Activated CD8-positive, alpha-beta memory T cell treated with anti-CD3 and anti-CD28 coated beads for 48 hours (primary cell): ENCODE measurements at regions not wholly inside any gene's neighbourhood (a gene's known extent, or its start where the extent isn't known, plus 50 kb on each side); places are given as distances from the start of the nearest gene placed in this dataset.
"Not testable (repeated sequence)": the region's sequence is repeated elsewhere in the genome, so short reads cannot be mapped to it uniquely, and the experiment has no call there.

Experiments
- DNase-seq, 3 experiments: peaks; one replicate each; pipeline ENCODE4 v3.0.0-alpha.2; 2020; ENCODE audit warnings: low read depth in 2 of 3, low spot score in 2 of 3

DNA sequence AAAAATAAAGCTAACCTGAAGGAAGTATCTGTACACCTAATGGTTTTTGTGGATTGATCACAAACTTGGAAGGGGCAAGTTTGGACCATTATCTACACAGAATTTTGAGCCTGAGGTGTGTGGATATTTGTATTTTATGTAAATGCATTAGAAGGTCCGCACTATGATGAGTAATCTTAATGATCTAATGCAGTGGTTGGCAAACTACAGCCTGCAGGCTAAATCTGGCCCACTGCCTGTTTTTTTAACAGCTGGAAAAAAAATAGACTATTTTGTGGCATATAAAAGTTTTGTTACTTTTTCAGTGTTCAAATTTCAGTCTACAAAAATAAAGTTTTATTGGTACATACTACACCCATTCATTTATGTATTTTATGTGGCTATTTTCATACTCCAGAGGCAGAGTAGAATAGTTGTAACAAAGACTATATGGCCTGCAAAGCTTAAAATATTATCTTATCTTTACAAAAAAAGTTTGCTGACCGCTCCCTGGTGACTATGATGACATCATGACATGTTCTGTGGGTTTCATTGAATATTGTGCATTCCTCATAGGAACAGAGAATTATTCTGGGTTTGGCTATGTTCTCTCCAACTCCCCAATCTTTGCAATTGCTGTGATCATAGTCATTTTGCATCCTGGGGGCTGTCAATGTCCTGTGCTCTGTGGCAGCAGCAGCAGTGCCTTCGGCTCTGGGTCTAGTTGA lies 962.6 kb upstream of the FBXO33 start:
- no peak for DNase-seq

DNA sequence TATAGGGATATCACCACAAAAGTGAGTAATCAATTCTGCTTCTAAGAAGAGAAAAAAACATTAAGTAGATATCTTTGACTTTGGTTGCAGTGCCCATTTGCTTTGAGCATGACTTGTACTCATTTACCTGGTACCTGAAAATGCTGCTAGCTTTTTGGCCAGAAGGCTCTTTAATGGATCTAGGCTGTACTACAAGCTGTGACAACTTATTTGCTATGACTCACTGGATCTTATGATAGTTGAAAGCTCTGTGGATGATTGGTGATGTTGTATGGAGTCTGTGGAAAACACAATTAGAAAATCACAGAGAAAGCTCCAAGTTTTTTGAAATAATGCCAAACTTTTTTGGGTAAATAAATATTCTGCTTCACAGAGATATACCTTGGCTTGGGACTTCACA lies 960.9 kb upstream of the FBXO33 start:
- no peak for DNase-seq

DNA sequence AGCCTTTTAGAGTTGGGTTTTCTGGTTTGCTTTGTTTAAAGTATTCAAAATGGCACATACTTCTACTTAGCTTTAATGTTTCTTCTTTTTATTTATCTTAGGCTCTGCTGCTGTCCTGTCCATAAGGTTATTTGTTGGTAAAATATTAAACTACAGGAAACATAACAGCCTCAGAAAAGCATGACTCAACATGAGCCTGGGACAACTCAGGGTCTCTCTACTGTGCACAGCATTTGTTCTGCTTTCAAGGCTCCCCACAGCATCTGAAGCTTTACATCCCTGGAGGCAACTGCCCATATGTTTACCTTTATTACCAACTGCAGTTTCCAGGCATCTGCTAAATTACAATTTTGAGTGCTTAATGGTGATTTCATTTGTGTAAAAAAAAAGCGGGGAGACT lies 954.2 kb upstream of the FBXO33 start:
- DNase-seq, result no peak

DNA sequence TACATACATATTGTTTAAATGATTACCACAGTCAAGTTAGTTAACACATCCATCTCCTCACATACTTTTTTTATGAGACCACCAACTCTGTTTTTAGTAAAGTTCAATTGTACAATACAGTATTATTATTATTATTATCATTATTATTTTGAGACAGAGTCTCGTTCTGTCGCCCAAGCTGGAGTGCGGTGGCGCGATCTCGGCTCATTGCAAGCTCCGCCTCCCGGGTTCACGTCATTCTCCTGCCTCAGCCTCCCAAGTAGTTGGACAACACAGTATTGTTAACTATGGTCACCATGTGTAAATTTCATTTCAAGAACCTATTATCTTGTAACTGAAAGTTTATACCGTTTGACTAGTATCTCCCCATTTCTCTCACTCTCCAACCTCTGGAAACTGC lies 942.0 kb upstream of the FBXO33 start:
- DNase-seq, result no peak

DNA sequence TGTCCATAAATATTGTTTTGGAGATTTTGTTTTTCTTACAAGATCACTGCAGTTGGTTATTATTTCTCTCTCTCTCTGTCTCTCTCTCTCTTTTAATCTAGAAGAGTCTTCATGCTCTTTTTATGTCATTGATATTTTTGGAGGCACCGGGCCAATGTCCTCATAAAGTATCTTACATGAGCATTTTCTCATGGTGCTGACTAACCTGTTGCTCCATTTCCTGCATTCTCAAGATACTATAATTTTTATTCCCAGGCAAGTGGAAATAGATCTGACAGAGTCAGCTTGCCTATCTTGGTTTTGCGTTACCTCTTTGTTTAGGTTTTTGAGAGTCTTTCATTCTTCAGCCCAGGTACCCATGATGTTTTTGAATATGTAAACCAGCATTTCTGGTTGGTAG lies 938.8 kb upstream of the FBXO33 start:
- no peak for DNase-seq

DNA sequence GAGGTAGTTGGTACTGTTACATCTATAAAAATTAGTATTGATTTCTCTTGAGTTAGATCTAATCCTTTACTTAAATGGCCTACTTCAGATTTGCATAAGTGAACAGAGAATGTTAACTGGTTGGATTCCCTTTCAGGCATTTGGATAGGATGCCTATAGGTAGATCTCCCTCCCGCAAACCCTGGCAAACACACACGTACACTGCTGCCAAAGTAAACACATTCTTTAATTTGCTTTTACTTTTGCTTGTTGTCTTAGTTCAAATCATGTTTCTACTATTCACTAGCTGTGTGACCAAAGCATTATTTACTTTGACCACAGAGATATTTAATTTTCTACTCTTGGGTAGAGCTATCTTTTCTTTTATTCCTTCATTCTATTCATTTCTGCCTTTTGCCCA lies 936.1 kb upstream of the FBXO33 start:
- DNase-seq, result no peak

DNA sequence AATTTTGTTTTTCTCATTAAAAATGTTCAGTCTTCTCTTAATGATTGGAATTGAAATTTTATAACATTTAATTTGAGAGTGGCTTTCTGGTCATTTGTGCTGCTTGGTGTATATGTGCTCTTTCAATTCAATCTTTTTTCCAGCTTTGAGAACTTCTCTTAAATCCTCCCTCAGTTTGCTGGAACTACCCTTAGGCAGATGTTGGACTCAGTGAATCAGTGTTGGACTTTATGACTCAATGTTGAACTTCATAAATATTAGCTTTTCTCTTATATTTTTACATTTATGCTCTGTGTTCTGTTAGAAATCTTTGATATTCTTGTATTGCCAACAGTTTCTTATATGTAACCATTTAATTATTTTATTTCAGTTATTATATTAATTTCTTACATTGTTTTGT lies 935.5 kb upstream of the FBXO33 start:
- no peak for DNase-seq

DNA sequence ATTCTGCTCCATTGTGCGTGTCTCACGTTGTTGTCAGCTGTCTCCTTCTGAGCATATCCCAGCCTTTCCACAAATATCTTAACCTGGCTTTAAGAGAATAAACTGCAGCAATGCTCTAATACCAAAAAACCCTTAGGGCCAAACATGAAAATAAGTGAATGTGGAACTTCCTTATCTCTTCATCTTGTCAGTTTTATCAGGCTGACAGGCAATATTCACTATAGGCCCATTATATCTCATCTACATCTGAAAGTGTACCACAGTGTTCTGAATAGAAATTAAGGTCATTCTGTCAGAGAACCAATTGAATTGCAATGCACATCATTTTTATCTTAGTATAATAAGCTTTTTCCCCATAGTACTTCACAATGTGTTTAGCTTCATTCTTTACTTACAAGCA lies 933.1 kb upstream of the FBXO33 start:
- DNase-seq, result no peak

DNA sequence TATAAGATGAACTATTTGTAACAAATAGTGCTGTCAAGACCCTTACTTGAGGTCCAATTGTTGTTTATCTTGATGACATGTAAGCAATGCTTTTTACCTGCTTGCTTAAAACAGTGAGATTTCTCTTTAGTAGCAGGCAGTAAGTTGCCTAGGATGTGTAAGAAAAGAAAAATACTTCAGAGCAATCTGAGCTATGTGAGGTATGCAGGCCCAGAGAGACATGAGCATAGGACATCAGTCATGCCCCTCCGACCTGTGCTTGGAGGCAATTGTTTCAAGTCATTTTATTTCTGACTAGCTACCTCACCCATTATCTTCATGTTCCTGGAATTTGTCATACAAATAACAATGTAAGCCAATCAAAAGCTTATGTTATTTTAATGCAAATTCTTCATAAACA lies 930.6 kb upstream of the FBXO33 start:
- DNase-seq, result no peak

DNA sequence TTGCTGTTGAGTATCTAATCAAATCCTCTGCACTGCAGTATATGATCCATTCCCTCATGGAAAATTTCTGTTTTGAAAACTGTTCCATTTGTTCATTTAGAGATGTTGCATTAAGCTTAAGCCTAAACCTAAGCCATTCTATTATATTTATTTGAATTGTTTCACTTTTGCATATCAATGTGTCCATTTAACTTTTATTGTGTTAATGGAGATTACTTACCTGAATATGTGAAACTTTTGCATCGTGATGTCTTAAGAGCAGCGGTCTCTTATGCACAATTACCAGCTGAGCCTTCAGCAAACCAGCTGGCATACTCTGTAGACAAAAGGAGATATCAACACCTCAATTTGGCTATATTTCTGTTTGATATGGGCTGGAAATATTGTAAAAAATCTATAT lies 922.5 kb upstream of the FBXO33 start:
- DNase-seq, result no peak

DNA sequence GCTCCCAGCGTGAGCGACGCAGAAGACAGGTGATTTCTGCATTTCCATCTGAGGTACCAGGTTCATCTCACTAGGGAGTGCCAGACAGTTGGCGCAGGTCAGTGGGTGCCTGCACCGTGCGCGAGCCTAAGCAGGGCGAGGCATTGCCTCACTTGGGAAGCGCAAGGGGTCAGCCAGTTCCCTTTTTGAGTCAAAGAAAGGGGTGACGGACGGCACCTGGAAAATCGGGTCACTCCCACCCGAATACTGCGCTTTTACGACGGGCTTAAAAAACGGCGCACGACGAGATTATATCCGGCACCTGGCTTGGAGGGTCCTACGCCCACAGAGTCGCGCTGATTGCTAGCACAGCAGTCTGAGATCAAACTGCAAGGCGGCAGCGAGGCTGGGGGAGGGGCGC lies 915.9 kb upstream of the FBXO33 start:
- not testable (repeated sequence) for DNase-seq

DNA sequence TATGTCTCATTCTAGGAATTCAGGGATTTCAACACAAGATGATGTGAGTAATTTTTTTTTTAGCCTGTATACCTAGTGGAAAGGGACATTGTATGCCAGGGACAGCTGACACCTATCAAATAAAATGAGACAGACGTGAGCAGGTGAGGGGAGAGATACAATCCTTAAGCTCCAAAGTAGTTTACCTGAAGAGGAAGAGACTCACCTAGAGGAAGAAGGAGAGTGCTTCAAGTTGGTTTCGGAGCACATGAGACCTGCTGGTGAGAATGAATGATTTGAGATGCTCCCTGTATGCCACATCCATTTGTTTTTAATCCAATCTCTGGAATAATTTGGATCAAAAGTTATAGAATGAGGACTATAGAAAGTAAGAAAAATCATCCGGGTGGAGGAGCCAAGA lies 915.4 kb upstream of the FBXO33 start:
- DNase-seq, result no peak

DNA sequence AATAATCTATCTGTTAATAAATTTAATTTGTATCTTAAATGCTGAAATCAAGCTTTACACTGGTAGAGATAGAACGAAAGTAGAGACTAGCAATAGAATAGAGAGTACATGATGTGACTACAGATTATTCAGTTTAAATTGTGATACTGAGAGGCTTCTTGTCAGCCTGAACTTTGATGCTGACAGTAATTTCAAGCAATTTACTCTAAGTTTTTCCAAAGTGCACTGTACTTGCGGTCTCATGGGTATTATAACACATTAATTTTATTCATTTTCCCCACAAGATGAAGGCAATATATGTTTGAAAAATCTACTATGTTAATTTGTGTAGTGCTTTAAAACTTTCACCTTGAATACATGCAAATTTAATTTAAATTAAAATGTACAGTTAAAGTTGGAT lies 914.0 kb upstream of the FBXO33 start:
- DNase-seq, result no peak

DNA sequence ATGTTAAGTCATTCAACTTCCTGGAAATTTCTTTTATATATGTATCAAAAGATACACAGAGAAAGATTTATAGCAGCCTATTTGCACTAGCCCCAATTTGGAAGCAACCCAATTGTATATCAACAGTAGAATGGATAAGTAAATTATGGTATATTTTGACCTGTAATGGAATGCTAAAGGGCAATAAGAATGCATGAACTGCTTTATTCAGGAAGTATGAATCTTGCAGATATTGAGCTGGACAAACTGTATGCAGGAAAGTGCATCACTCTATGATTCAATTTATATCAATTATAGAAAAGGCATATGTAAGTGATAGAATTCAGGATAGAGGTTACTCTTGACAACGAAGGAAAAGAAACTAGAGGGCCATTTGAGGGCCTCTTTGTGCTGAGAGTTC lies 913.1 kb upstream of the FBXO33 start:
- DNase-seq, result no peak

DNA sequence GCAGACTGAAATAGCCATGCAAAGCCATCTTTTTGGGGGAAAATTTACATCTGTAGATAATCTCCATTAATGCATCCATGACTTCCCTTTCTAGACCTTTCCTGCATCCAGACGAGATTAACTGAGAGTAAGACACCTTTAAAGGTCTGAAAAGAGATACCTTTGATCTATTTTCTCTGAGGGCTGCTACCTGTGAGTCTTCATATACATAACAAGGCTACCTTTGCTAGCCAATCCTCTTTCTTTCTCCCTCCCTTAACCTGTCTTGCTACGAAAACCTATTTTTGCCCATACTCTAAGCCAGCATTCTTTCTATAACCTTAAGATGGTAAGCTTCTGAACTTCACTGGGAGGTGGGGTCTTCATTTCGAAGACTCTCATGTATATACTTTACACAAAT lies 908.5 kb upstream of the FBXO33 start:
- DNase-seq, result no peak

DNA sequence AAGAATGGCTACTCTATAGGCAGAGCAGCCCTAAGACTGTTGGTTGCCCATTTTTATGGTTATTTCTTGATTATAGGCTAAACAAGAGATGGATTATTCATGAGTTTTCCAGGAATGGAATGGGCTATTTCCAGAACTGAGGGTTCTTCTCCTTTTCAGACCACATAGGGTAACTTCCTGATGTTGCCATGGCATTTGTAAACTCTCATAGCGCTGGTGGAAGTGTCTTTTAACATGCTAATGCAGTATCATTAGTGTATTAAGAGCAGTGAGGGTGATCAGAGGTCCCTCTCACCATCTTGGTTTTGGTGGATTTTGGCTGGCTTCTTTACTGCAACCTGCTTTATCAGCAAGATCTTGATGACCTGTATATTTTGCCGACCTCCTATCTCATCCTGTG lies 904.6 kb upstream of the FBXO33 start:
- no peak for DNase-seq

DNA sequence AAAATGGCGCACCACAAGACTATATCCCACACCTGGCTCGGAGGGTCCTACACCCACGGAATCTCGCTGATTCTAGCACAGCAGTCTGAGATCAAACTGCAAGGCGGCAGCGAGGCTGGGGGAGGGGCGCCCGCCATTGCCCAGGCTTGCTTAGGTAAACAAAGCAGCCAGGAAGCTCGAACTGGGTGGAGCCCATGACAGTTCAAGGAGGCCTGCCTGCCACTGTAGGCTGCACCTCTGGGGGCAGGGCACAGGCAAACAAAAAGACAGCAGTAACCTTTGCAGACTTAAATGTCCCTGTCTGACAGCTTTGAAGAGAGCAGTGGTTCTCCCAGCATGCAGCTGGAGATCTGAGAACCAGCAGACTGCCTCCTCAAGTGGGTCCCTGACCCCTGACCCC lies 894.3 kb upstream of the FBXO33 start:
- not testable (repeated sequence) for DNase-seq

DNA sequence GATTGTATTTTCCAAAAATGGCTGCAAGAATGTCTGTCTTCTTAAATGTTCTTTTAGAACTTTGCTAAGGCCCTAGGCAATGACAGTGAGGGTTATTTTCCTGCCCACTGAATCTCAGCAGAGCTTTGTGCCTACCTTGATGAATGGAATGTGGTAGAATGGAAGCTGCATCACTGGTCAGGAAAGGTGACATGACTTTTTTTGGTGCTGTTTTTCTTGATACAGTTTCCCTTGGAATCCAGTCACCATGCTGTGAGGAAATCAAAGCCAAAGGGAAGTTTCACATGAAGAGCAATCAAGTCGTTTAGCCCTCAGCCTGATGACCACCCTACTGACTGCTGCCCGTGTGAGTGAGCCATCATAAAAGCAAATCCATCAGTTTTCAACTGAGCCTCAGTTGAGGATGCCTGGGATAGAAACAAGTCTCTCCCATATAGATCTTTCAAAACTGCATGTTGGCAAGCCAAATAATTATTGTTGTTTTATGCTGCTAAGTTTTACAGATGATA lies 886.0 kb upstream of the FBXO33 start:
- DNase-seq, result no peak

DNA sequence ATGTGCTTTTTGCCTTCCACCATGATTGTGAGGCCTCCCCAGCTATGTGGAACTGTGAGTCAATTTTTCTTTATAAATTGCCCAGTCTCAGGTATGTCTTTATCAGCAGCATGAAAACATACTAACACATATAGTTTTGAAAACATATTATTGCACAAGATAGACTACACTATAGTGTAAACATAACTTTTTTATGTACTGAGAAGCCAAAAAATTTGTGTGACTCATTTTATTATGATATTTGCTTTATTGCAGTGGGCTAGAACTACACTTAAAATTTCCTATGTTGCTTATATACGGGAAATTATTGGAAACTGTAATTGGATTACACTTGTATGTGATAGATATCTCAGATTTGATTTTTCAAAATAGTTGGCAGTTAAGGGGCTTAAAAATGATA lies 885.5 kb upstream of the FBXO33 start:
- DNase-seq, result no peak

DNA sequence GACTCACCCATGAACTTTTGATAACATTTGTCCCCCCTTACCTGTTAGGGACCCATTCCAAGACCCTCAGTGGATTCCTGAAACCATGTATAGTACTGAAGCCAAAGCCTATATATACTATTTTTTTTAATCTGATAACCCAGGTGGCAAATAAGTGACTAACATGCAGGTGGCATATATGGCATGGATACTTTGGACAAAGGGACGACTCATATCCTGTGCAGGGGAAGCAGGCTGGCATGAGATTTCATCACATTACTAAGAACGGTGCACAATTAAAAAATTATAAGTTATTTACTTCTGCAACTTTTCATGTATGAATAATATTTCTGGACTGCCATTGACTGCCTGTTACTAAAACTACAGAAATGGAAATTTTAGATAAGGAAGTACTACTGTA lies 880.1 kb upstream of the FBXO33 start:
- DNase-seq, result no peak

DNA sequence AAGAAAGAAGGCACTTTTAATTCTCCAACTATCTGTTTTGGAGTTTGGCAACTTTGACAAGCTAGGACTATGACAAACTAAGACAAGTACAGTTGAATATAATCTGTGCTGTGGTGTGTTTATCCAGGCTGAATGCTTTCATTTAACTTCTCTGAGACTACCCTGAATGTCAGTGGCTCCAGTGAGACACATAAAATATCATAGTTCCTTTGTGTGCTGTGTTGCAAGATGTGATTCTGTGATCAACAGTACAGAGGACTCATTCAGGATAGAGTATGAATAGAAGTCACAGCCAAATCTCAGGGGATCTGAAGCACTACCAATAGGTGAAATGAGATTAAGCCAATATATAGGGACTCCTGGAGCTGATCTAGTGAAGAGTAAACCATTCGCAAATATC lies 876.9 kb upstream of the FBXO33 start:
- DNase-seq, result no peak

DNA sequence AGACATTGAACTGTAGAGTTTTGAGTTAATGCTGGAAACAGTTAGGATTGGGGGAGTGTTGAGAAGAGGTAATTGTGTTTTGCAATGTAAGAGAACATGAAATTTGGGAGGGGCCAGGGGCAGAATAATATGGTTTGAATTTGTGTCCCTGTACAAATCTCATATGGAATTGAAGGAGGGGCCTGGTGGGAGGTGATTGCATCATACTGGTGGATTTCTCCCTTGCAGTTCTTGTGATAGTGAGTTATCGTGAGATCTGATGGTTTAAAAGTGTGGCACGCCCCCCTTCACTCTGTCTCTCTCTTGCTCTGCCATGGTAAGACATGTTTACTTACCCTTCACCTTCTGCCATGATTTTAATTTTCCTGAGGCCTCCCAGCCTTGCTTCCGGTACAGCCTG lies 876.0 kb upstream of the FBXO33 start:
- DNase-seq, result no peak

DNA sequence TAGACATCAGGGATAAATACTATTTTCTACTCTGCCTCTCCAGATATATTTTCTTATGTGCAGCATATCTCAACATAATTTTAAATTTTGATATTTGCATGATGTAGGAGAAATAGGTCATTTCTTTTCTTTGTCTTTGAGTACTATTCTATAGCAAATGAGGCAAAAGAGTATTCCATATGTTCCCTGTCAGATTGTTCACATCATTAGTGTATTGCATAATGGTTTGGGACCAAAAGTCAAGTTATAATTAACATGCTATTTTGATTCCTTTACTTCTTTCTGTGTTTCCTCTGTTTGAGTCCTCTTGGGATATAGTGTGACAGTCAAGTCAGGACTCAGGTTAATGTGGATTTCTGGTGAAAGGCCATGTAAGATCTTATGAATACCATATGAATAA lies 864.6 kb upstream of the FBXO33 start:
- no peak for DNase-seq

DNA sequence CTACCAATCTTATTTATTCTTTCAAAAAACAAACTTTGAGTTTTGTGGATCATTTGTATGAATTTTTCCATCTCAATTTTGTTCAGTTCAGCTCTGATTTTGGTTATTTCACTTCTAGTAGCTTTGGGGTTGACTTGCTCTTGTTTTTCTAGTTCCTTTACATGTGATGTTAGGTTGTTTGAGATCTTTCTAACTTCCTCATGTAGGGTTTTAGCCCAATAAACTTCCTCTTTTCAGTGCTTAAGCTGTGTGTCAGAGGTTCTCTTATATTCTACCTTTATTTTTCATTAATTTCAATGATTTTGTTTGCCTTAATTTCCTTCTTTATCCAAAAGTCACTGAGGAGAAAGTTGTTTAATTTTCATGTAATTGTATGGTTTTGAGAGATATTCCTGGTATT lies 860.4 kb upstream of the FBXO33 start:
- DNase-seq, result no peak
